ENCODE measurements at regions not wholly inside any gene's neighbourhood (a gene's known extent, or its start where the extent isn't known, plus 50 kb on each side); places are given as distances from the start of the nearest gene placed in this dataset.
"Not testable (repeated sequence)": the region's sequence is repeated elsewhere in the genome, so short reads cannot be mapped to it uniquely, and the experiment has no call there.

DNA sequence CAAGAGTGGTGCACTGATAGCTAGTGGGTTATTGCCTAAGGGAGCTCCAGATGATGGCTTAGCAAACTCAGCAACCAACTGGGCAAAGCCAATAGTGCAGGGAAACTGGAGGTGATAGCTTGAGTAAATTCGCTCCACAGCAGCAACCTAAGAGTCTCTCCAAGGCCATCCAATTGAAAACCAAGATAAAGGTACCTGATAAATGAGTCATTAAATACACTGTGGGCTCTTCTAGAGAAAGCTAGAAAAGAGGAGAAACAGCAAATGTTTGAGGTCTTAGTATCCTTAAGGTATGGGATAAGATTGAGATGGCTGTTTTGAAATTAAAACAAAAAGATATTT lies 197.8 kb upstream of the ERBB4 start:
- H3K27me3 ChIP-seq = no peaks in the 10 kb centered on the region
- no peak for TF ChIP-seq Cebpa-rat (IDR thresholded peaks at IDR 0.05)
- no peaks in the 10 kb centered on the region for H4K20me1 ChIP-seq
- H3K4me3 ChIP-seq = no peak overlapping the region
- H3K27ac ChIP-seq = no peak overlapping the region
- no peaks in the 10 kb centered on the region for H3K36me3 ChIP-seq
- no peaks in the 10 kb centered on the region for H3K4me1 ChIP-seq
- no peak overlapping the region for H3K9ac ChIP-seq
- H3K9me3 ChIP-seq = no peaks in the 10 kb centered on the region
- H3K4me2 ChIP-seq = no peak overlapping the region

DNA sequence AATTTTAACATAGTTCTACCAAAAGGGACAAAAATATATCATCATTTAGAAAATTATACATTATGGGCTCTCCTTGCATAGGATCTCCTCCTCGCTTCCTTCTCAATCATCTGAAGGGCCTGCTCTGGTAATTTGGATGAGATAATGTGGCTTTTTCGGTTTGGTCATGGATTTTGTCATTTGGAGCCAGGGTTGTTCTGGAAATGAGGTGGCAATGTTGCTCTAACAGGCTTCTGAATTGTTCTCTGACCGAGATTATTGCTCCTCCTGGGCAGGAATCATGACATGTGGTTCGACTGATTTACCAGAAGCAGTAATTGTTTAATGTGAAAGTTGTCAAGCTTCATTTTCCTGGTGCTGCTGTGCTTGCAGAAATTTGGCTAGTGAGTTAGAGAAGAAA lies 194.7 kb upstream of the ERBB4 start:
- Histone ChIP-seq H3K4me1 (no peaks in the 10 kb centered on the region), H4K20me1 (no peaks in the 10 kb centered on the region), H3K27me3 (no peaks in the 10 kb centered on the region), H3K4me2 (no peak overlapping the region), H3K27ac (no peak overlapping the region), H3K9me3 (no peaks in the 10 kb centered on the region), H3K4me3 (no peak overlapping the region), H3K36me3 (no peaks in the 10 kb centered on the region), H3K9ac (no peak overlapping the region)
- no peak for TF ChIP-seq Cebpa-rat (IDR thresholded peaks at IDR 0.05)

DNA sequence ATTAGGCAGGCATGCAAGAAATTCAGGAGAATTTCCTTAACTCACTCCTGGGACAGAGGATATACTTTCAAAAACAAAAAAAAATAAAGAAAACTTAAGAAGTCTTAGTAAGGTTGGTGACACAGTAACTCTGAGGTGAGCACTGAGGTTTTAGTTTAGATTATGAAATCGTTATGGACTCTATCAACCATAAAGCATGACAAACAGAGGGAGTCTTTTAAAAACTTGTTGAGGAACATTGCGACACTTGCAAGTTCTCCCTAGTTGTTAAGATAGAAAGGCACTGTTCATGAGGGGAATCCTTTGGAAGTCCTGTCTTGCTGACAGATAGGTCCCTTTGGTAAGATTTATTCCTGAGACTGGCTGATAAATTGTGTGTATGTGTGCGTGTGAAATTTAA lies 194.3 kb upstream of the ERBB4 start:
- Histone ChIP-seq H3K9ac (no peak overlapping the region), H3K4me1 (no peaks in the 10 kb centered on the region), H3K4me3 (no peak overlapping the region), H3K27me3 (no peaks in the 10 kb centered on the region), H3K9me3 (no peaks in the 10 kb centered on the region), H4K20me1 (no peaks in the 10 kb centered on the region), H3K36me3 (no peaks in the 10 kb centered on the region), H3K27ac (no peak overlapping the region), H3K4me2 (no peak overlapping the region)
- TF ChIP-seq Cebpa-rat (IDR thresholded peaks at IDR 0.05) = no peak

DNA sequence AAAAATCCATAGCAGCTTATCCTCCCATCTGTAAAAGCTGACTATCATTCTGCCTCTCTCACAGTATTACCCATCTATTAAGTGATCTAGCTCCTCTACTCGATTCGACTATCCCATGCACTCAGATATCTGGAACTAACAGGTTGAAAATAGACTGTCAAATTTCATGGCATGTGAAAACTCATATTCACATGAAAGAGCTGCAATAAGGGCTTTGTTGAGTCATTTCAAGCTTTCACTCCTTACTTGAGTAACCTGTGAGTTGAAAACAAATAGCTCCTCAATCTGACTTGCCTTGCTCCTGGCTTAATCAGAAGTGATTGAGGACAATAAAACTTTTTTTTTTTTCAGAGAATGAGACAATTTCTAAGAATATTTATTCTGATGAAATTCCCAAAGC lies 192.4 kb upstream of the ERBB4 start:
- Histone ChIP-seq H3K27ac (no peak overlapping the region), H3K9me3 (no peaks in the 10 kb centered on the region), H3K4me2 (no peak overlapping the region), H3K9ac (no peak overlapping the region), H3K27me3 (no peaks in the 10 kb centered on the region), H3K36me3 (no peaks in the 10 kb centered on the region), H3K4me1 (no peaks in the 10 kb centered on the region), H4K20me1 (no peaks in the 10 kb centered on the region), H3K4me3 (no peak overlapping the region)
- no peak for TF ChIP-seq Cebpa-rat (IDR thresholded peaks at IDR 0.05)

DNA sequence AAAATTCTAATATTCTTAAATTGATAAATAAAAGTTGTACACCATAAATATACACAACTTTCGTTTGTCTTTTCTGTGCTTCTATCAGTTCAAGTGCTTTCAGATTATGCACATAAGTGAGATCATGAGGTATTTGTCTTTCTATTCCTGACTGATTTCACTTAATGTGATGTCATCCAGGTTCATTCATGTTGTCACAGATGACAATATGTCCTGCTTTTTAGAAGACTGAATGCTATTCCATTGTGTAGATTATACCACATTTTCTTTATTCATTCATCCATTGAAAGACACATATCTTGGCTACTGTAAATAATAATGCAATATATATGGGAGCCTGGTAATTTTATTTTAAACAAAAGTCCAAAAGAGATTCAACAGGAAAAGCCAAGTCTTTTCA lies 190.1 kb upstream of the ERBB4 start:
- Histone ChIP-seq H3K4me2 (no peak overlapping the region), H3K9ac (no peak overlapping the region), H3K36me3 (no peaks in the 10 kb centered on the region), H3K4me1 (no peaks in the 10 kb centered on the region), H3K27ac (no peak overlapping the region), H3K9me3 (no peaks in the 10 kb centered on the region), H3K27me3 (no peaks in the 10 kb centered on the region), H3K4me3 (no peak overlapping the region), H4K20me1 (no peaks in the 10 kb centered on the region)
- TF ChIP-seq Cebpa-rat (IDR thresholded peaks at IDR 0.05) = no peak

DNA sequence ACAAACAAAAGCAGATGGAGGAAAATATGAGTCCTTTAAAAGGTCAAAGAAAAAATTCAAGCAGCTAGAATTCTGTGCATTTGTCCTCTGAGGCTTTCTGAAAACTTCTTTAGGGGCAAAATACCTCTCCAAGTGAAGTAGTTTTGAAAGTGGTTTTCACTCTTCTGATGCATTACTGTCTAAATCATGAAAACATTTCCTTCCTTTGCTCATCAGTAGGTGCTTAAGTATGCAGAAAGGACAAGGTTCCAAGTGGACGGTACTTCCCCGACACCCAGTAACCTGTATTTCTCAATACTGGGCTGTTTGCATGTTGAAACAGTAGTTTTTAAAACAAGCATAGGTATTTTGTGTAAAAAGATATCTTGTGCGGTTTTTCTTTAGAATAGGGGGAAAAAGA lies 189.1 kb upstream of the ERBB4 start:
- H3K27me3 ChIP-seq = no peaks in the 10 kb centered on the region
- no peaks in the 10 kb centered on the region for H4K20me1 ChIP-seq
- H3K4me1 ChIP-seq = no peaks in the 10 kb centered on the region
- H3K4me2 ChIP-seq = no peak overlapping the region
- no peaks in the 10 kb centered on the region for H3K9me3 ChIP-seq
- no peak overlapping the region for H3K27ac ChIP-seq
- no peak overlapping the region for H3K9ac ChIP-seq
- no peak overlapping the region for H3K4me3 ChIP-seq
- no peaks in the 10 kb centered on the region for H3K36me3 ChIP-seq
- no peak for TF ChIP-seq Cebpa-rat (IDR thresholded peaks at IDR 0.05)

DNA sequence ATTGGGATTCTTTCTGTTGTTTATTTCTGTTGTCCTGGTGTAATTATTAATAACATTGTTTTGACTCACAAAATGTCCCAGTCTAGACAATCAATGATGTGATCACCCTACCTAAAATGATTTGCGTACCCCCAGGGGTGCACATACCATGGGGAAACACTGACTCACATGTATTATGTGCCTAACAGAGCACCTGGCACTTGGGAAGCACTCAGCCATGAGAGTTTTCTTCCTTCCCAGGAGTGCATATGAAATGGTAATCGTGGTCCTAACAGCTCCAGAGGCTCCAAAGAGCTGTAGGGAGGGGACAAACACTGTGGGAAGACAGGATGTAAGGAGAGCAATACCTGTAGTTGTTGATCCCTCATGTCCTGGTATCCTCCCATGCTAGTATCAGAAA lies 187.8 kb upstream of the ERBB4 start:
- Histone ChIP-seq H3K27ac (no peak overlapping the region), H3K4me1 (no peaks in the 10 kb centered on the region), H3K27me3 (no peaks in the 10 kb centered on the region), H4K20me1 (no peaks in the 10 kb centered on the region), H3K4me3 (no peak overlapping the region), H3K9ac (no peak overlapping the region), H3K9me3 (peaks cover under 1% of the 10 kb centered on the region; the same call in 1 of the 2 replicates), H3K36me3 (no peaks in the 10 kb centered on the region), H3K4me2 (no peak overlapping the region)
- no peak for TF ChIP-seq Cebpa-rat (IDR thresholded peaks at IDR 0.05)

DNA sequence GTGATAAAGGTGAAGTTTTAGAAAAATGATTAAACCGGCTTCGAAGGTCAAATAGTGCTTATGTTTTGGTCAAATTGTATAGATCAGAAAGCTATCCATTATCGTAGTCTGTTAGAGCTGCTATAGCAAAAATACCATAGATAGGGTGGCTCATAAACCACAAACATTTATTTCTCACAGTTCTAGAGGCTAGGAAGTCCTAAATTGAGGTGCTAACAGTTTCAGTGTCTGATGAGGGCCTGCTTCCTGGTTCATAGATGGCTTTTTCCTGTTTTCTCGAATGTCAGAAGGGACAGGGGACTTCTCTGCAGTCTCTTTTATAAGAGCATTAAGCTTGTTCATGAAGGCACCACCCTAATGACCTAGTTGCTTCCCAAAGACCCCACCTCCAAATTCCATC lies 186.6 kb upstream of the ERBB4 start:
- no peaks in the 10 kb centered on the region for H3K36me3 ChIP-seq
- H3K27ac ChIP-seq = no peak overlapping the region
- H3K4me3 ChIP-seq = no peak overlapping the region
- no peaks in the 10 kb centered on the region for H4K20me1 ChIP-seq
- no peaks in the 10 kb centered on the region for H3K4me1 ChIP-seq
- no peaks in the 10 kb centered on the region for H3K27me3 ChIP-seq
- no peak overlapping the region for H3K4me2 ChIP-seq
- H3K9me3 ChIP-seq = peaks cover 11% of the 10 kb centered on the region
- no peak for TF ChIP-seq Cebpa-rat (IDR thresholded peaks at IDR 0.05)
- H3K9ac ChIP-seq = no peak overlapping the region

DNA sequence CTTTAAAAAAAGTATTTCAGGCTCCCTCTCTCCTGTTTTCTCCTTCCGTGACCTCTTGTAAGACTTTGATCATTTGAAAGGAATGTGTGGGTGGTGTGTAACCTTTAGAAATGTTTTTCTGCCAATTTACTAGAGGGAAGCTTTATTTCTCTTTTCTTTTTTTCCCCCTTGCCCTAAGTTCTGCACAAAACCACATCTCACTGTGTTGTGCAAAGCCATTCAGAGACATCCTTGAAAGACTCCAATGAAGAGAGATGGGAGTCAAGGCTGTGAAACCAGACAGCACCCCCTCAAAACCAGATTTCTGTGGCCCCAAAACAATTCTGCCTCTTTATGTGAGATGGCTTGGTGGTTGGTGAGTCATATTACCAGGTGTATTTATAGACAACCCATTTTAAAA lies 184.6 kb upstream of the ERBB4 start:
- no peak overlapping the region for H3K4me3 ChIP-seq
- H3K4me2 ChIP-seq = no peak overlapping the region
- TF ChIP-seq Cebpa-rat (IDR thresholded peaks at IDR 0.05) = no peak
- H3K36me3 ChIP-seq = no peaks in the 10 kb centered on the region
- no peak overlapping the region for H3K9ac ChIP-seq
- H4K20me1 ChIP-seq = no peaks in the 10 kb centered on the region
- no peaks in the 10 kb centered on the region for H3K27me3 ChIP-seq
- H3K27ac ChIP-seq = no peak overlapping the region
- peaks cover 11% of the 10 kb centered on the region for H3K9me3 ChIP-seq
- H3K4me1 ChIP-seq = no peaks in the 10 kb centered on the region

DNA sequence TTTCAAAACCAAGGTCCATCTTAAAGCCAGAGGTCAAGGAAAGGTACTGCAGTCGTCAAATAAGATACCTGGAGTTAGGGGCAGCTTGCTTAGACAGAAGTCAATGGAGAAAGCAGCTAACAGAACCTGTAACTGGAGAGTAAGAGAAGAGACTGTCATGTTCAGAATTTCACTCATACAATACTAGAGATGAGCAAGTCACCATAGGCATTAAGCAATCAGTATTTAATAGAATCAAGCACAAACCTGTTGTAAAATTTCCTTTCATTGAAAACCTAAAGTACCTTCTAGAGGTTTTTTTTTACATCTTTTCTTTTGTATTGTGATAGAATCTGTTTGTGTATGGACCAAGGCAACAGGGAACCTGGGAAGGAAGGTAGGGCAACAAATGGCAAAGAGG lies 183.4 kb upstream of the ERBB4 start:
- Histone ChIP-seq H3K4me1 (no peaks in the 10 kb centered on the region), H3K9me3 (peaks cover 11% of the 10 kb centered on the region), H3K36me3 (no peaks in the 10 kb centered on the region), H3K27ac (no peak overlapping the region), H3K4me3 (no peak overlapping the region), H3K4me2 (no peak overlapping the region), H3K27me3 (no peaks in the 10 kb centered on the region), H3K9ac (no peak overlapping the region), H4K20me1 (no peaks in the 10 kb centered on the region)
- no peak for TF ChIP-seq Cebpa-rat (IDR thresholded peaks at IDR 0.05)

DNA sequence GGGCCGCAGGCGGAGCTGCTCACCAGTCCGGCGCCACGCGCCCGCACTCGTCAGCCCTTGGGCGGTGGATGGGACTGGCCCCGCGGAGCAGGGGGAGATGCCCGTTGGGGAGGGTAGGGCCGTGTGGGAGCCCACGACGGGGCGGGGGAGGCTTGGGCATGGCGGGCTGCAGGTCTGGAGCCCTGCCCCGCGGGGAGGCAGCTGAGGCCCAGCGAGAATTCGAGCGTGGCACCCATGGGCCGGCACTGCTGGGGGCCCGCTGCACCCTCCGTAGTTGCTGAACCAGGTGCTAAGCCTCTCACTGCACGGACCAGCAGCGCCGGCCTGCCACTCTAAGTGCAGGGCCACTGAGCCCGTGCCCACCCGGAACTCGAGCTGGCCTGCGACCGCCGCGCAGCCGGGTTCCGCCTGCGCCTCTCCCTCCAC lies 182.4 kb upstream of the ERBB4 start:
- no peak for TF ChIP-seq Cebpa-rat (IDR thresholded peaks at IDR 0.05)
- Histone ChIP-seq H3K4me2 (no peak overlapping the region), H3K4me3 (no peak overlapping the region), H3K9ac (no peak overlapping the region), H3K9me3 (peaks cover 11% of the 10 kb centered on the region), H3K27me3 (no peaks in the 10 kb centered on the region), H3K27ac (no peak overlapping the region), H3K4me1 (no peaks in the 10 kb centered on the region), H4K20me1 (no peaks in the 10 kb centered on the region), H3K36me3 (no peaks in the 10 kb centered on the region)

DNA sequence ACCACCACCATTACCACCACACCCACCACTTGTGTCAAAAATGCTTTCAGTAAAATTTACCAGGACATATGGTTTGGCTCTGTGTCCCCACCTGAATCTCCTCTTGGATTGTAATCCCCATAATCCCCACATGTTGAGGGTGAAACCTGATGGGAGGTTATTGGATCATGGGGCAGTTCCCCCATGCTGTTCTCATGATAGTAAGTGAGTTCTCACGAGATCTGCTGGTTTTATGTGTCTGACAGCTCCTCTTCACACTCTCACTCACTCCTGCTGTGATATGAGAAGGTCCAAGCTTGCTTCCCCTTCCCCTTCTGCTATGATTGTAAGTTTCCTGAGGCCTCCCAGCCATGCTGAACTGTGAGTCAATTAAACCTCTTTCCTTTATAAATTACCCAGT lies 176.8 kb upstream of the ERBB4 start:
- not testable (repeated sequence) for H3K4me1 ChIP-seq

More for the DNA sequence above, 176.8 kb upstream of the ERBB4 start:
- not testable (repeated sequence) for H3K27ac ChIP-seq, H4K20me1 ChIP-seq, H3K36me3 ChIP-seq, H3K9me3 ChIP-seq, H3K4me2 ChIP-seq, H3K27me3 ChIP-seq, H3K4me3 ChIP-seq, H3K9ac ChIP-seq
